ENCODE measurements at regions not wholly inside any gene's neighbourhood (a gene's known extent, or its start where the extent isn't known, plus 50 kb on each side); places are given as distances from the start of the nearest gene placed in this dataset.

- DNase-seq: no peak
These were observed 99.2 kb upstream of the TMC3 start for GRCh38 chr15:81473177-81473576.

GRCh38 chr15:81471151-81471550, 97.1 kb upstream of the TMC3 start:
- no peak for DNase-seq

DNA sequence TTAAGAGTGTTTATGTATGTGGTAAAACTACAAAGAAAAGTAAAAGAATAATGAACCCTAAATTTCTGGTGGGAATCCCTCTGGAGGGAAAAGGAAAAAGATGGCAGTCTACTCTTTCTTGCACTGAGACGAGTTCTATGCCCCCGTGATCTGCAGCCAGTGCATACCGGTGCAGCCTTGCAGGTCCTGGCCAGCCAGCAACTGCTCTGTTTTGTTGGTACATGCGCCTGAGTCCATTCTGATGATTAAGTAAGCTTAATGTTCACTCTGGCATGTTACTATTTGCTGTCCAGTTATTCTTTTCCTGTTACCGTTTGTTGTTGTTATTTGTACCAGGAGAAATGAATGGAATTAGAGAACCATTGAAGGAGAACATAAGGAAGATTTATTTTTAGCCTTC, 95.1 kb upstream of the TMC3 start:
- no peak for DNase-seq

GRCh38 chr15:81466741-81467140, 92.7 kb upstream of the TMC3 start:
- DNase-seq: no peak

GRCh38 chr15:81454024-81454423, 80.0 kb upstream of the TMC3 start:
- no peak for DNase-seq

- no peak for DNase-seq
These were observed 76.7 kb upstream of the TMC3 start for GRCh38 chr15:81450721-81451120.

DNA sequence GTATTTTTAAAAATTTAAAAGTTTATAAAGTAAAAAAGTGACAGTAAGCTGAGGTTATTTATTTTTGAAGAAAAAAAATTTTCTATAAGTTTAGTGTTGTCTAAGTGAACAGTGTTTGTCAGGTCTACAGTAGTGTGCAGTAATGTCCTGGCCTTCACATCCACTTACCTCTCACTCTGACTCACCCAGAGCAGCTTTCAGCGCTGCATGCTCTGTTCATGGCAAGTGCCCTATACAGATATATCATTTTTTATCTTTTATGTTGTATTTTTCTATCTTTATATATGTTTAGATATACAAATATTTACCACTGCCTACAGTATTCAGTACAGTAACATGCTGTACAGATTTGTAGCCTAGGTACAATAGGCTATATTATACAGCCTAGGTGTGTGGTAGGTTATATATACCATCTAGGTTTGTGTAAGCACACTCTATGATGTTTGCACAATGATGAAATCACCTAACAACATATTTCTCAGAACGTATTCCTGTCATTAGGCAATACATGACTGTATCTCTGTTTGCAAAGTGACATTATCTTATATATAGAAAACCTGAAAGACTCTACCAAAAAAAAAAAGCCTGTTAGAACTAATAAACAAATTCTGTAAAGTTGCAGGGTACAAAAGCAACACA, 75.9 kb upstream of the TMC3 start:
- no peak for DNase-seq

DNA sequence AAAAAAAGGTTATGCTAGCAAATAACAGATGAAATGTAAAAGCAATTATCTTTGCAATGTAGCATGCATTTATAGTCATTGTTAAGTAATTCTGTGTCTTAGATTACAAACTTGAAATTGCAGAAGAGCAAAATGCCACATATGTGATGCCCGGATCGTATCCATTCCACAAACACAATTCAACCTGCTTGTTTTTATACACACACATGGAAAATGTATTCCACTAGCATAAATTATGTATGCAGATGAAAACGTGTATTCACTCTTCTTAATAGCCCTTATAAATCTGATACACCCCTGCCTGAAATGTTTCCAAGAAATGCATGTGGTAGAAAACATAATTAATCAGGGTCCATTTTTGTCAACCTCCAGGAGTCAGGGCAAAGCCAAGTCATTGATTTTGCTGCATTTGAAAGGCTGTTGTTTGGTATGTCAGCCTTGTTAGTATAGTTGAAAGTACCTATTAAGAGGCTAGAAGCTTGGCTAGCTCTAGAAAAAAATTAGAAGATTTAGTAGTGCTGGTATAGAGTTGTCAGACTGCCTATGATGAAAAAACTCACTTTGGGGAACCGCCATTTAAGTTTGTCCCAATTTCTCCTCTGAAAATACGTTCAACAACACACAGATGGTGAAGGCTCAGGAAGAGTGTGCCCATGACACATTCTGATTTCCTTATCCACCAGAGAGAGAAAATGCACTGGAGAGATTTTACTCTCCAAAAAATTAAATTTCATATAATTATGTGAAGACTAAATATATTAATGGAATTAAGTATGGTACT, 69.2 kb upstream of the TMC3 start:
- no peak for DNase-seq

DNA sequence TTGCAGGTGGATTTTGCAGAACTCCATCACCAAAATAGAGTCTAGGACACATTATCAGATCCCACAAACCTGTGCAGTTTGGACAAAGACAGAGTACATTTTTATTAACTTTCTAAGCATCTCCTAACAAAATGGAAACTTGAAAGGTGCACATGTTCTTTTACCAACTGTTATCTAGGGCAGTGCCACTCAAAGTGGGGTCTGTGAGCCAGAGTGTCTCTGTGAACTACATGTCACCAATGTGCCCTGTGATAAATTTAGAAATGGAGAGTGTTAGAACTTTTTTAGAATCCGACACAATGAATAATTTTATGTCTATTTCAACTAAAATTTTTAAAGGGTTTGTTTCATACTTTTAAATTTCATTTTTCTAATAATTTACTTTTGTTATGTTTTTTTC, 68.4 kb upstream of the TMC3 start:
- DNase-seq: no peak

- DNase-seq: no peak
These were observed 60.8 kb upstream of the TMC3 start for GRCh38 chr15:81434851-81435250.

DNA sequence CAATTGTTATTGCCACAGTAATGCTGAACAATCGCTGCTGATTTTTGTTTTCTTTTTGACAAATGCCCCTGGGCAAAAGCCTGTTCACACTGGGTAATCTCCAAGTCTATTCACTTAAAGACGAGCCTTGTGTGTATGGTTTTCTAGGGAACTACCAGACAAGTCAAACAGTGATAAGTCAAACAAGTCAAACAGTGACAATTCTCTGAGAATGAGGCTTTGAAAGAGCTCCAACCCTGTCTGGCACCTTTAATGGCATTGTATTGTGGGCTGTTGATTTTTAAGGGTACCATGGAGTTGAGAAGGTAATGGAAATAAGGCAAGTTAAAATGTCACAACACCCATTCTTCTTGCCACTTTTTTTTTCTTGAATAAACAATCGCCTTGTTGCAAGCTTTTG, 59.4 kb upstream of the TMC3 start:
- no peak for DNase-seq

DNA sequence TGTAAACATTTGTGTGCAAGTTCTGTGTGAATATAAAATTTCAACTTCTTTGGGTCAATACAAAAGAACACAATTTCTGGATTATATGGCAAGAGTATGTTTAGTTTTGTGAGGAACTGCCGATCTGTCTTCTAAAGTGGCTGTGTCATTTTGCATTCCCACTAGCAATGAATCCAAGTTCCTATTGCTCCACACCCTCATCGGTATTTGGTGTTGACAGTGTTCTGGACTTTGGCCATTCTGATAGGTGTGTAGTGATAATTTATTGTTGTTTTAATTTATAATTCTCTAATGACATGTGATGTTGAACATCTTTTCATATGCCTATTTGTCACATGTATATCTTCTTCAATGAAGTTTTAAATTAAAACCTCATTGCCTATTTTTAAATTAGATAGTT, 58.2 kb upstream of the TMC3 start:
- no peak for DNase-seq

DNA sequence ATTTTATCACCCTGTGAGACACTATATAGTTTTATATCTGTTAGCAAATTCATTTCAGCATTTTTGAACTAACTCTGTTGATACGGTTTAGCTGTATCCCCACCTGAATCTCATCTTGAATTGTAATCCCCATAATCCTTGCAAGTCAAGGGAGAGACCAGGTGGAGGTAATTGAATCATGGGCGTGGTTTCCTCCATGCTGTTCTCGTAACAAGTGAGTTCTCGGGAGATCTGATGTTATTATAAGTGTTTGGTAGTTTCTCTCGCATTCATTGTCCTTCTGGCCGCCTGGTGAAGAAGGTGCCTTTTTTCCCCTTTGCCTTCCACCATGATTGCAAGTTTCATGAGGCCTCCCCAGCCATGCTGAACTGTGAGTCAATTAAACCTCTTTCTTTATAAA, 53.2 kb upstream of the TMC3 start:
- no peak for DNase-seq

GRCh38 chr15:81425905-81426304, 51.9 kb upstream of the TMC3 start:
- no peak for DNase-seq
